DMS114 treated with DMSO at 0.1 percent for 48 hours (cell line): ENCODE measurements at regions not wholly inside any gene's neighbourhood (a gene's known extent, or its start where the extent isn't known, plus 50 kb on each side); places are given as distances from the start of the nearest gene placed in this dataset.

Experiments
- DNase-seq: peaks from one replicate; lab custom pipeline; 2025; ENCODE audit not compliant: unreplicated experiment; lab: John Stamatoyannopoulos, UW

DNA sequence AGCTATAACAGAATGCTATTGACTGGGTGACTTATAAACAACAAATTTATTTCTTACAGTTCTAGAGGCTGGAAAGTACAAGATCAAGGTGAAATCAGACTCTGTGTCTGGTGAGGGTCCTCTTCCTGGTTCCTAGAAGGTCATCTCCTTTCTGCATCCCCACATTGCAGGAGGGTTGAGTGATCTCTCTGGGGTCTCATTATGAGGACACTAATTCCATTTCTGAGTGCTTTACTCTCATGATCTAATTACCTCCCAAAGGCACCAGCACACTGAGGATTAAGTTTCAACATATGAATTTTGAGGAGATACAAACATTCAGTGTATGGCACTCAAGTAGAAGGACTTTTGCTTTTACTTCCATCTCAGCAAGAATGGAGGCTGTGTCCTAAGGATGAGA lies 534.1 kb upstream of the KCNMB2 start:
- no peak for DNase-seq

DNA sequence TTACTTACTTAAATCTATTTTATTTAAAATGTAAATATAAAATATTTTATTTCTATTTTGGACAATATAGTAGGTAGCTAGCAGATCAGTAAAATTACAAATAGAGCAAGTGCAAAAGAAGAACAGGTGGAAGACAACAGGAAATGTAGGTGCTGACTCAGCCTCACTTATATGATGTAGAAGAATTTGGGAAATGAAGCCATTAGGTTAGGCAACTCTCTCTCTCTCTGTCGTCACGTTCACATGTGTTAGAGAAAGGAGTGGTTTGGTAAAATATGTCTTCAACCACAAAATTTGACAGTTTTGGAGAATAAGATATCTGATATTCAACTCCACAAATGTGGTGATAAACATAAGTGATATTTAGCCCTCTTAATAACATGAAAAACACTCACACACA lies 532.5 kb upstream of the KCNMB2 start:
- DNase-seq, result no peak

DNA sequence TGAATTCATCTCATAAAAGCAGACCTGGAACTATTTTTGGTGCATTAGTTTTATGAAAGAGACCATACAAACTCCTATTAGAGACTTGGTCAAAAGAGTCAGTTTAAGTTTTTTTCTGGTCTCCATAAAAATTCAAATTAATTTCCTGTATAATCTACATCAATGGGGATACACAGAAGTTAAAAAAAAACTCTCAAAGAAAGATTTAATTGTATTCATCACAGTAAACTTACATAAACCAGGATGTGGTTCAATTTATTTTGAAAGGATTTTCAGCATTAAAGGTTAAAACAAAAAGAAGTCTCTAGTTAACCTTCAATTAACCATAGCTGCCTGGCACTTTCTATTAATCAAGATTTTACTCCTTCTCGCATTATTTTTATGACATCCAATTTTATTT lies 530.3 kb upstream of the KCNMB2 start:
- no peak for DNase-seq

DNA sequence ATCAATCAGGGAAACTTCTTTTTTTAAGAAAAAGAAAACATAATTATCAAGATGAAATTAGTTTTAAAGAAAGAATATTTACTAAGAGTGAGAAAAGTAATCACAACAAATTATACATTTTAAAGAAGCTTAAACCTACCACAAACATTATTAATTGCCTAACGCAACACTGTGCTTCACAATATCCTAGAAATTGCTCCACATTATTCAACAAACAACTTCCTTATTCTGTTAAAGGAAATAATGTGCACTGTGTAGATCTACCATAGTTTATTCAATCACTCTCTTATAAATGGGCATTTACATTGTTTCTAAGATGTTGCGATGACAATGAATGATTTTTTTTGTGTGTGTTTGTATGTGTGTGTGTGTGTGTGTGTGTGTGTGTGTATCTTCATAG lies 525.9 kb upstream of the KCNMB2 start:
- DNase-seq, result no peak

DNA sequence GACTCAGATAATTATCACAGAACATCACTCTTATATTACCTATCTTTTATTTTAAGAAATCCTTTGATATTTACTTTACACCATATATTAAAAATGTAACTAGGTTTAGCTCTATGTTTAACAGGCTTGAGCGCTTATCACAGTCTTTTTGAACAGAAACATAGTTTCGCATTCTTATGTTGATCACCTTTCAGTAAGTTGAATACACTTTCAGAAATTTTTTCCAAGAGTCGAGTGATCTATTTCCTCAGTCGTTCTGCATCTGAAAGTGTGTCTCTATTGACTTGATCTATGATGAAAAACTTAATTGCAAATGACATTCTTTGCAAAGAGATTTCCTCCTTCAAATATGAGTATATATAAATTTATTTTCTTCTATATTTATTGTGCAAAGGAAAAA lies 516.6 kb upstream of the KCNMB2 start:
- no peak for DNase-seq

DNA sequence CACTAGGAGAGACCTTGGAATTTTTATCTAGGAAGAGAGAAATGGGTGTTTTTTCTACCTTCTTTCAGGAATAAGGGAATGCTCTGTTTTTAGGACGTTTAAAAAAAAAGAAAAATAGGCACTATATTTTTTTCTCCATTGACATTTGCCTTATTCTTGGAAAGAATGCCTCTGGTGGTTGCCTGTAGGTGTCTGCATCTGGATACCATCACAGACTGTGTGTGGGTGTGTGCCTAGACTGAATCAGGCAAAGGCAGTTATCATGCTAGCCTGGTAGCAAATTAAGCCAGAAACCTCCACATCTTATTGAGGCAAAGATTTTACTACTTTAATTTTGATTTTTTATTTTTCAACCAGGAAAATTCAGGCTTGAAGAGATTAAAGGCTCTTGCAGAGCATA lies 513.6 kb upstream of the KCNMB2 start:
- no peak for DNase-seq

DNA sequence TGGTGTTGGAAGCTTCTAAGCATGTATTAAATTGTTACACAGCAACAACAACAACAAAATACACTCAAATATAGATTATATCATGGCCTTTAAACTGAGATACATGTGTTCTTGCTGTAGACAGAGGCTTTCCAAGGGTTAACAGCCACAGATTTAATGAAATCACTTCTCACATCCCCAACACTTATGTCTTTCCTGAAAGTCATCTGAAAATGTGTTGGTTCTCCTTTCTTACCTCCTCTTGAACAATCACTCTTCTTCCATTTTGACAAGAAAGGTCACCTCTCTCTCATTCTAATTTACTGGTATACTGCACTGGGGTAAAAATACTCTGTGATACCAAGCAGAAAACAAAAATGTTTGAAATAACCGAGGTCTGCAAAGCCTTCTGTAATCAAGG lies 507.3 kb upstream of the KCNMB2 start:
- DNase-seq, result no peak

DNA sequence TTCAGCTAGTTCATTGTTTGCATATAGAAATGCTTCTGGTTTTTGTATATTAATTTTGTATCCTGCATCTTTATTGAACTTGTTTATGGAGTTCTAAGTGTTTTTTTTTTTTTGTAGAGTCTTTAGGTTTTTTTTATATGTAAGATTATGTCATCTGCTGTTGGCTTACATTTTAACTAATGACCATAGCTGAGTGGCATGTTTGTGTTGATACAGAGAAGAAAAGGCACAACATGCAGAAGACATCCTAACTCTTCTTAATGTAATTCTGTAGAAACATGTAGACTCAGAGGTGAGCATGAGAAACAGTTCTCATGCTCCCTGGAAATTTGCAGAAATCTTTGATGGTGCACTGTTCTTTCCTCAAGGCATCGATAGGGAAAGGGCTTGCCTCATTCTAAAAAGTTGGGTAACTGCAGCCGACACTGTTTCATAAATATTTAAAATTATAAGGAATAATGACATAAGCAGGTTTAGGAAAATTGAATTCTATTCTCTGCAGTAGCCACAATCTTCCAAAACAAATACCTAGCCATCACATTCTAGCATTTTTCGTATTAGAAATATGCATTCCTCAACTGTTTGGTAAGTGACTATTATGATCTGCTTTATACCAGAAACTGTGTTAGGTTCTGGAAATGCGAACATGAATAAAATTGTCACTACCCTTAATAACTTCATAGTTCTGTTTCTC lies 499.6 kb upstream of the KCNMB2 start:
- DNase-seq, result no peak

DNA sequence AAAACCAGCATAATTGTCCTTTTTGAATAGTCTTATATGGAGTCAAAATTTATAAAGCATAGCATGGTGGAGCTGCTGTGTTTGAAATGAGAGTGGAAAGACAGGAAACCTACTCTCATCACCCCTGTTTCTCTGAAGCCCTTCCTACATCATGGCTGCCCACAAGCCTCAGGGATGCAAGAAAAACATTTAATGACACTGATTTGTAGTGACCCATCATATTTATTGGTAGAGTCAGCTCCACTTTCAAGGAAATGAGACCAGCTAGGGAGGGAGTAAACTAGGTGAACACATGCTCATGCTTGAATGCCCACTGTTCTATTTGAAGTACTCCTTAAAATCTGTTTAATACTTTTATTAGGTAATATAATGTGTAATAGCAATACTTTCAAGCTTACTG lies 494.3 kb upstream of the KCNMB2 start:
- DNase-seq, result peak; percentile 85

DNA sequence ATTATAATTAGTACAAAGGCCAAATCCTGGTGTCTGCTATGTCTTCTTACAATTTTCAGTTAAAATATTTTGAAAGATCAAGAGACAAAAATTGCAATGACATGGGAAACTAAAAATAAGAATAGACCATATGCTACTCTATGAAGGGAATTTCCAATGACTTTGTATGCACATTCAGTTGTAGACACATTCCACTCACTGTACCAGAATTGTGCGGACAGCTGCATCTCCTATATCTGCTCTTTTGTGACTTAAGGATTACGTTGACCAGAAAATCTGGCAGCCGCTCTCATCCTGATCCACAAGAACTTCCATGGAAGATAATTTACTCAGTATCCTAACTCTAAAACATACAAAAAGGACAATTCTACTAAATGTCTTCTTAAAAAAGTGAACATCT lies 493.9 kb upstream of the KCNMB2 start:
- DNase-seq, result no peak

DNA sequence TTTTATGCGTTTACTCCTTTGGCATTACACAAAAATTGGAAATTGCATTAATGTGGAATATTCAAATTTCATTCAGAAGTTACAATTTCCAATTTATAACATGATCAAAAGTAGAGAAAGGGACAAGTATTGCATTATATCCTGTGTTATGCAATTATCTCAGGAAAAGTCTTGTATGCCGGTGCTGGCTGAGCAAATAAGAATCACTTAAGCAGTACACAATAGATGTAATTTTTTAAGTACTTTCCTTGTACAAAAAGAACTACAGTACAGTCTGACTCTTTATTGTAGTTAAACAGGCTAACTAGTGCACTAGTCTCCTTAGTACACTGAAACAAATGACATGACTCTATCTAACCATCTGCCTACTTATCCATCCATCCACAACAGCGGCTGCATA lies 493.2 kb upstream of the KCNMB2 start:
- no peak for DNase-seq

DNA sequence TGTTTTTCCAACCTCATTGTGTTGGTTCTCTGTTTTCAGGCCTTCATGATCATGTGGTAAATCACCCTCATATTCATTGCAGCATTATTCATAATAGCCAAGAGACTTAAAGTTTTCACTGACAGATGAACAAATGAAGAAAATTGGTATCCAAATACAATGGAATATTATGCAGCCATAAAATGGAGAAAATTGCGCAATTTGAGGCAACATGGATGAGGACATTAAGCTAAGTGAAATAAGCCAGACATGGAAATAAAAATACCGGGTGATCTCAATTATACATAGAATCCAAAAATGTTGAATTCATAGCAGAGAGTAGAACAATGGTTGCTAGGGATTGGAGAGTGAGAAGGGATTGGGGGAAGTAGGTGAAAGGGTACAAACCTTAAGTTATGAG lies 491.9 kb upstream of the KCNMB2 start:
- DNase-seq, result no peak

DNA sequence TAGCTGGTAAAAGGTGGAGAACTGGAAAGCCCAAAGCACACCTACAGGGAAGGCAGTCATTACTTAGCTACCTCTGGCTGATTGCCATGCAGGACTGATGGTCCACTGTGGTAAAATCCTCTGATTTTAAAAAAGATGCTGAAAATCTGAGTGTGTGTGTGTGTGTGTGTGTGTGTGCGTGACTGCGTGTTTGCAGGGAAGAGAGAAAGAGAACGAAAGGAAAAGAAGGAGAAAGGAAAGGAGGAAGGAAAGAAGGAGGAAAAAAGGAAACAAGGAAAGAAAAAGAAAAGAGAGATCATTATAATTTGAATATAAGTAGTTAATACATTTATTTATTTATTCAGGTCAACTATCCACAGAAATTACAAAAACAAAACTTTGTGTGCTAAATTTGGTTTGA lies 488.7 kb upstream of the KCNMB2 start:
- DNase-seq, result no peak

DNA sequence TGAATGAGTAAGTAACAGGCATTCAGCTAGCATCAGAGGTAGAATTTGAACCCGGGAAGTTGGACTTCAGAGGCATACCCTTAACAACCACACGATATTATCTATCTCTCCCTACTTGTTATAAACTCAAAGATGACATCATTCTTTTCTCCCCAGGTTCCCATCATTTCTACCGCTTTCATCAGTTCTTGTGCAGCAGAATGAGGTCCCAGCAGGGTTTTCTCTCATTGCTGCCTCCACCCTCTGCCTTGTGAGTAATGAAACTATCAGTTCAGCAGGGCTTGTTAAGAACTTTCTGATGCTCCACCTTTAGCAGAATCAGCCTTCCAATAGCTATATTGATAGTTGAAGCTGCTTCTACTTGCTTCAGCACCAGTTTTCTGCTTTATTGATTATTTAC lies 487.5 kb upstream of the KCNMB2 start:
- no peak for DNase-seq

DNA sequence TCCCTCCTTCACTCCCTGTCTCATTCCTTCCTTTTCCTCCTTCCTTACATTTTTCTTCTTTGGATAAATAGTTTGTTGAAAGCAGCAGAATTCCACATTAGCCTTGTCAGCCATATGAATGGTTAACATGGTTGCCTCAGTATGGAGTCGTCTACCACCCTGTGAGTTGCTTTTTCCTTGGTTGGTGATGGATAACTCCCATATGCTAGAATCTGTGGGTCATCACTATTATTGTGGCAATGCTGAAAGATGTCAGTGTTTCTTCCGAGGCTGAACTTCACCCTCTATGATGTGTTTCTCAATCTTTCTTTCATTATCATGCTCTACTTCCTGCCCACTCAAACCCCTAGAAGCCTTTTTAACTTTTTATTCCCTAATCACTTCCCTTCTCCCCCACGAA lies 481.8 kb upstream of the KCNMB2 start:
- DNase-seq, result peak; percentile 96

DNA sequence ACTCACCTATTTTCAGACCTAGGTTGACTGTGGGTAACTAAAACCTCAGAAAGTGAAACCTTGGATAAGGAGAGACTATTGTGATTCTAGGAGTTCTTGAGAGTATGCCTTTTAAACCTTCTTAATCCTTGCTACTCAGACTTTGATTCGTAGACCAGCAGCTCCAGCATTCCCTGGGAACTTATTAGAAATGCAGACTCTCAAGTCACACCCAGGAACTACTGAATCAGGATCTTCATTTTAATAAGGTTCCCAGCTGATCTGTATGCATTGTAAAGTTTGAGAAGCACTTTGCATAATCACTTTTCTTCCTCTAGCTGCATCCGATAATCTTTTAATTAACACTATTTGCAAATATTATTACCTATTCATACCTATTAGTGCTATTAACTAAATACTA lies 480.3 kb upstream of the KCNMB2 start:
- no peak for DNase-seq

DNA sequence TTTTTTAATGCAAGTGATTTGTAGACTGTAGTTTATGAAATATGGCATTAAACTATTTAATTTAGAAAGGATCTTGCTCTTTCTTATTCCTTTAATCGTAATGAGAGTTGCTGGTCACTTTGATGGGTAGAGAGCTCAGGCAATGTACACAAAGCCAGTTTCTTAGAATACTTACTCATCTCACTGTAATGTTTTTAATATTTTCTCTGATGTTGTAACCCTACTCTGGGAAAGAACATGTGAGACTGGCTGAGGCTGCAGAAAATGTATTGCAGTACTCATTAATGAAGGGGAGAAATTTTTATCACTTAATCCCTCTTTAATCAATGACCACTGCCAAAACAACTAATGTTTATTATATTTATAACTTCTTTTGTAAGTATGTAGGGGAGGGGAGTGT lies 479.4 kb upstream of the KCNMB2 start:
- DNase-seq, result no peak

DNA sequence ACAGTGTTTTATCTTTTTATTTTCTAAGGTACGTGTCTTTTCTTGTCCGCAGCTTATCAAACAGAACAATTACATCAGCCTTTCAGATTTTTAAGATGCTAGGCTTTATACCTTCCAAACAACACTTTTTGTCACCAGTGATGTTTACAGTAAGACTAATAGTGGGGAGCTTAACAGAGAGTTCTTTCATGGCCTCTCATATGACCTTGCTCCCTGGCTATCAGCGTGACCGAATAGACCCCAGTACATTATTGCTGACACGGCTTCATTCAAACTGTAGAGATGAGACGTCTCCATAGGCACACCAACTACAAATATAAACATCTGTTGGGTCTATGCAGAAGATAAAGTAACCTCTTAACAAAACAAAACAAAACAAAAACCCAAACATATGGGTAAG lies 477.6 kb upstream of the KCNMB2 start:
- no peak for DNase-seq

DNA sequence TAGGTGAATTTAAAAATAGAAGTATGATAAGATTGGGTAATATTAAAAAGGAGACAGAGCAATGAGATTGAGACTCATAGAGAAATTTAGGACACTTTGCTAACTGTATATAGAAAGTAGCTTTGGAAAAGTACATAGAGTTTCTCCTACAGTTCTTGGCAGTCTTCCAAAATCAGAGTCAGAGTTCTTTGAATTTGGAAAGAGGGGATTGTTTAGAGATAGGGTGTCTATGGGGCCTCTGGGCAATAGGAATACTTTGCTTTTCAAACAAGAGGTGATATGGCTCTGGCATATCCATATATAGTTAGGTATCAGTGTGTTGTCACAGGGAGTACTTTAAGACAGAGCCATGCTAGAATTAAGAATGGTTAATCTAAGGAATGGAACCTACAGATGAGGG lies 477.1 kb upstream of the KCNMB2 start:
- no peak for DNase-seq

DNA sequence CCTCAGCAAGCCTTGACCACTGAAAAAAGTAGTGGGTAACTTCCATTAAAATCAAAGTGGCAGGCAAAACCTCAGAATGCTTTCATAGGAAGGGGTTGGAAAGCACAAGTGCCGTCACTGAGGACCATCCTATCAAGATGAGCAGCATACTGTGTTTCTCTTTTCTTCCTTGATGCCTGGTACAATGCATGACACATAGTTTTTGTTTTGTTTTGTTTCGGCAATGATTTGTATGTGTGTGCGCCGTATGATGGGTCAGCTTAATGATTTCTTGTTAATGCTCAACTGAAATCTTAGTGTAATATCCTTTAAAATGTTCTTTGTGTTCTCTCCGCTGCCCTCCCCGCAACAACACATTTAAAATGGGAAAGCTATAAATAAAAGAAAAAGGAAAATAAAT lies 476.4 kb upstream of the KCNMB2 start:
- DNase-seq, result peak; percentile 92

DNA sequence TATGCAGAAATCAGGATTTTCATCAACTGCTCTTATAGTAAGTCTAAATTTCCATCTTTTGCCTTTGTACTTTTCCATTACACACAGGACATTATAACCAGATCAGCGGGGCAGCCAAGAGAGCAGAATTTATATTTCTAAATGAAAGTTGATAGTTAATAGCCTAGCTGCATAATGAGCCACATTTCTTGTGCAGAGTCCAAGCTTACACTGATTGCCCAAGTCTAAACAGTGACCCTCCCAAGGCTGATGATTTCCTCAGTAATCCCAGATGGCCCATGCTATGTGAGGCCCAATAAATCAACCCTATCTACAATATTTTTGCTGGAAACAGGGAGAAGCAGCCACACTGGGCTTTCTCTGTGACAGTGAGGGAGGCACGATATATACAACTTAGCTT lies 475.8 kb upstream of the KCNMB2 start:
- DNase-seq, result peak; percentile 95

DNA sequence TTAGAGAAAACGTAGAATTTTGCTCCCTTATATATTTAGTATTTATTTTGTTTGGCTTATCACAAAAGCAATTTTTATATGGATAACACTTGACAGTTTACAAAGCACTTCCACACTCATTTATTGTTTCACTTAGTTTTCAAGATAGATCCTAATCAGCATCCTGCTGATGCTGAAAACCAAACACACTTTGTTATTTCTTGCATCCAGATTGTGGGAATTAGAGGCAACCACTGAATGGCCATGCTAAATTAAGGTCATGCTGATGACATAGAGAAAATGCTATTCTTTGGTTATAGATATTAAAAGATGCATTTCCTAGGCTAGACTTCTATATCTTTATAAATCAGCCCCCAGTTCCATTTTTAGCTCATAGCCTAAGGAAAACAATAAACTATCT lies 474.1 kb upstream of the KCNMB2 start:
- no peak for DNase-seq

DNA sequence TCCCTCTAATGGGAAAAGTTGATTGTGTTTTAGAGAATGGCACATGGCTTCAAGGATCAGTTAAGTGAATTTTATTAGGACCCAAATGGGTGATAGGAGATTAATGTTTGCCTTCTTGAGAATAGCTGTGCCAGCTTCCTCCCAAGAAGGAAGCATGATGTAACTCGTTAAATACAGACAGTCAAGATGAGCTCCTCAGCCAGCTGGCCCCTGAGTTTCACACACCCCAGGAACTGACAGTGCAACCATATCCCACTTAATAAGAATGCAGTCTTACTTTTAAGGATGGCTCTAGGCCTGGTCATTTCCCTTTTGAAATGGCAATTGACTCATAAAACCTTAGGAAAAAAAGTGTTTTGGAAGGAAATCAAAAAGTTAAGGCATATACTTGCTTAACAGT lies 472.8 kb upstream of the KCNMB2 start:
- no peak for DNase-seq

DNA sequence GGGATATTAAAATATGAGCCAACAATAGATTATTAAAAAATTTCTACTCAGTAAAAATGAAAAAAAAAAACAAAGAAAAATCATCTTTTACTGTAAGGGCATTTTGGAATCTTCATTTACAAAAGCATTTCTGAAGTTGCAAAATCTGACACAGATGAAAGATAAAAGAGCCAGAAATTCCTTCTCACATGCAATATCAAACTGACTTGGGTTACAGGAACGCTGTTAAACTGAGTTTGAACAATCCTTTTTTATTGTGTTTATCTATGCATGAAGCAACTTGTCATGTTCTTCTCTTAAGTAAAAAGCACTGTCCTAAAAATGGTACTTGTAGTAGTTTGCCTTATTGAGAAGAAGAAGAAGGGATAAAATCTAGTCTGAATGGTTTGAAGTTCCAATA lies 468.5 kb upstream of the KCNMB2 start:
- no peak for DNase-seq
